ENCODE measurements at regions not wholly inside any gene's neighbourhood (a gene's known extent, or its start where the extent isn't known, plus 50 kb on each side); places are given as distances from the start of the nearest gene placed in this dataset.

DNA sequence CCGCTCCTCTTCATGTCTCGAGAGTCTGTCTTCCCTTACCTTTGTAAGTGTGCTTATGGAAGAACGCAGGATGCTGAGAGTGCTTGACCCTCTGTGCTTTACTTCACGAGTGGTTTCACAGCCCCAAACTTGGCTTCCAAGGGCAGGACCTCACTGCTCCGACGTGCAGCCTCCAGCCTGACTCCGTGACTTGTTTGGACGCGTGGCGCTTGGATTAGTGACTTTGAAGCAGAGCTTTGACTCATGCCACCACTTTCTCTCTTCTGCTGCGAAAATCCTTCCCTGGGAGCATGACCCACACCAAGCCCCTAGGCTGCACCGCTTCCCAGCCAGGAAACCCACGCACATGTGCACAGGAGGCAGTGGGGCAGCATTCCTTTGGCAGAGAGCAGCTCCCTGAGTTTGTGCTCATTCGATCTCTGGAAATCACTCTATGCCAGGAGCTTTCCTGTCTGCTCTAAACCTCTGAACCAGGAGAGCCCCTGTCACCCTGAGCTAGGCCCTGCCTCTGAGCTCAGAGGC, 207.8 kb upstream of the HS6ST1 start:
- H3K4me3 ChIP-seq (replicated peaks in 1 of 2; ENCODE audit: low read depth in 2 of 2, low read length in 2 of 2): no peak overlapping the region
- DNase-seq (ENCODE audit: low read depth in 2 of 2): no peak
- TF ChIP-seq, protein P1, sequence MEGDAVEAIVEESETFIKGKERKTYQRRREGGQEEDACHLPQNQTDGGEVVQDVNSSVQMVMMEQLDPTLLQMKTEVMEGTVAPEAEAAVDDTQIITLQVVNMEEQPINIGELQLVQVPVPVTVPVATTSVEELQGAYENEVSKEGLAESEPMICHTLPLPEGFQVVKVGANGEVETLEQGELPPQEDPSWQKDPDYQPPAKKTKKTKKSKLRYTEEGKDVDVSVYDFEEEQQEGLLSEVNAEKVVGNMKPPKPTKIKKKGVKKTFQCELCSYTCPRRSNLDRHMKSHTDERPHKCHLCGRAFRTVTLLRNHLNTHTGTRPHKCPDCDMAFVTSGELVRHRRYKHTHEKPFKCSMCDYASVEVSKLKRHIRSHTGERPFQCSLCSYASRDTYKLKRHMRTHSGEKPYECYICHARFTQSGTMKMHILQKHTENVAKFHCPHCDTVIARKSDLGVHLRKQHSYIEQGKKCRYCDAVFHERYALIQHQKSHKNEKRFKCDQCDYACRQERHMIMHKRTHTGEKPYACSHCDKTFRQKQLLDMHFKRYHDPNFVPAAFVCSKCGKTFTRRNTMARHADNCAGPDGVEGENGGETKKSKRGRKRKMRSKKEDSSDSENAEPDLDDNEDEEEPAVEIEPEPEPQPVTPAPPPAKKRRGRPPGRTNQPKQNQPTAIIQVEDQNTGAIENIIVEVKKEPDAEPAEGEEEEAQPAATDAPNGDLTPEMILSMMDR (IDR thresholded peaks at IDR 0.05; ENCODE audit: low read depth, low read length): no peak

DNA sequence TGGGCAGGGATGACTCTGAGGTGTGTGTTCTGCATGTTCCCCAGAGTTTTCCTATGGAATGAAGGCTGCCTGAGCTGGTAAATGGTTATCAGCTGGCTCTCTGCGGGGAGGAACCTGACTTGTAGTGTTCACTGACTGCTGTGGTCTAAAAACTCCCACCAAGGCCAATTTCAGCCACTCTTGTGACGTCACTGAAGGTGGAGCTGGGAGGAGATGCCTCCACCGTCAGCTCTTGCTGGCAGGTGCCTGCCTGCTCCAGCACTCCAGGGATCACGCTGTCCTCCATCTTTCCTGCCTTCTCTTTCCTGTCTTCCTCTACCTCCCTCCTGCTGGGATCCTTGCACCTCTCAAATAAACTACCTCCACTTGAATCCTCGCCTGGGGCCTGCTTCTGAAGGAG, 209.5 kb upstream of the HS6ST1 start:
- TF ChIP-seq, protein P1 (IDR thresholded peaks at IDR 0.05; ENCODE audit: low read depth, low read length): no peak
- no peak overlapping the region for H3K4me3 ChIP-seq (replicated peaks in 1 of 2; ENCODE audit: low read depth in 2 of 2, low read length in 2 of 2)
- DNase-seq (ENCODE audit: low read depth in 2 of 2): no peak

DNA sequence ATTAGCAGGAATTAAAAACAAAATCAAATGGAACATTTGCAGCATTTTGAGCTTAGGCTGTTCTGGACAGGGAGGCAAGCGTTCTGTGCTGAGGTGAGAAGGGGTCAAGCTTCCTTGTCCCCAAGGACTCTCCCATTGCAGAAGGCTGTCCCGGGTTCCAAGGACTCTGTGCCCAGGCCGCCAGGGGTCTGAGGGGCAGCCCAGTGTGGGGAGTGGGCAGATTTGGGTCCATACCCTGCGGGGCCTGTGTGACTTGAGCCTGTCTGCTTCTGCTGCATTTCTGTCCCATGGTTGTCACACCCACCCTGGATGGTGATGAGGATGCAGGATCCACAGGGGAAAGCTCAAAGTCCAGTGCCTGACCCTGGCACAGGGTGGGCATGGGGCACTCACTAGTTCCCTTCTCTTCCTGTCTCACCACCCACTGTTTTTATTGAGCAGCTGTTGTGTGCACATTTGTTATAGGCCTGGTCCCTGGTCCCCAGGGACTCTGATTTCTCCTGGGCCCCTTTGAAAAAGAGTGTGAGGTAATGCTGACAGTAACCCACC, 211.4 kb upstream of the HS6ST1 start:
- TF ChIP-seq, protein P1 (IDR thresholded peaks at IDR 0.05; ENCODE audit: low read depth, low read length): no peak
- H3K4me3 ChIP-seq (replicated peaks in 1 of 2; ENCODE audit: low read depth in 2 of 2, low read length in 2 of 2): no peak overlapping the region
- no peak for DNase-seq (ENCODE audit: low read depth in 2 of 2)

DNA sequence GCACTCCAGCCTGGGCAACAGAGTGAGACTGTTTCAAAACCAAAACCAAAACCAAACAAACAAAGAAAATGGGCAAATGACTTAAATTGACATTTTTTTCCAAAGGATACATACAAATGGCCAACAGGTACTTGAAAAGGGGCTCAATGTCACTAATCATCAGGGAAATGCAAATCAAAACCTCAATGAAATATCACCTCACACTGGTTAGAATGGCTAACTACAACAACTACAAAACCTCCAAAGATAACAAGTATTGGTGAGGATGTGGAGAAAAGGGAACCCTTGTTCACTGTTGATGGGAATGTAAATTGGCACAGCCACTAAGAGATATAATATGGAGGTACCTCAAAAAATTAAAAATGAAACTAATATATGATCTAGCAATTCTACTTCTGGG, 213.2 kb upstream of the HS6ST1 start:
- TF ChIP-seq, protein P1 (IDR thresholded peaks at IDR 0.05; ENCODE audit: low read depth, low read length): no peak
- no peak for DNase-seq (ENCODE audit: low read depth in 2 of 2)
- H3K4me3 ChIP-seq (replicated peaks in 1 of 2; ENCODE audit: low read depth in 2 of 2, low read length in 2 of 2): no peak overlapping the region

DNA sequence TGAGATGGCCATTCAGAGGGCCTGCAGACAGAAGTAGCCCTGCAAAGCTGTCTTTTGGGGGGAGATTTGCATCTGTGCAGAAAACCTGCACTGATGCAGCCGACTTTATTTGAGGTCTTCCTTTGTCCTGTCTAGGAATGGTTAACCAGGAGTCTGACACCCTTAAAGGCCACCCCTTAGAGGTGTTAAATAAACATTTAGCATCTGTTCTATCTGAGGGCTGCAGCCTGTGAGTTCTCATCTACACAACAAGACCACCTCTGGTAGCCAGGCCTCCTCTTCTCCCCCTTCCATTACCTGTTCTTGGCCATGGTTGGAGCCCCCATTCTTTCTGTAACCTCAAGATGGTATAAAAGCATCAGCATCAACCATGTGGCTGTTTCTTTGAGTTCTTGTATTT, 214.4 kb upstream of the HS6ST1 start:
- no peak for DNase-seq (ENCODE audit: low read depth in 2 of 2)
- H3K4me3 ChIP-seq (replicated peaks in 1 of 2; ENCODE audit: low read depth in 2 of 2, low read length in 2 of 2): no peak overlapping the region
- TF ChIP-seq, protein P1 (IDR thresholded peaks at IDR 0.05; ENCODE audit: low read depth, low read length): no peak

DNA sequence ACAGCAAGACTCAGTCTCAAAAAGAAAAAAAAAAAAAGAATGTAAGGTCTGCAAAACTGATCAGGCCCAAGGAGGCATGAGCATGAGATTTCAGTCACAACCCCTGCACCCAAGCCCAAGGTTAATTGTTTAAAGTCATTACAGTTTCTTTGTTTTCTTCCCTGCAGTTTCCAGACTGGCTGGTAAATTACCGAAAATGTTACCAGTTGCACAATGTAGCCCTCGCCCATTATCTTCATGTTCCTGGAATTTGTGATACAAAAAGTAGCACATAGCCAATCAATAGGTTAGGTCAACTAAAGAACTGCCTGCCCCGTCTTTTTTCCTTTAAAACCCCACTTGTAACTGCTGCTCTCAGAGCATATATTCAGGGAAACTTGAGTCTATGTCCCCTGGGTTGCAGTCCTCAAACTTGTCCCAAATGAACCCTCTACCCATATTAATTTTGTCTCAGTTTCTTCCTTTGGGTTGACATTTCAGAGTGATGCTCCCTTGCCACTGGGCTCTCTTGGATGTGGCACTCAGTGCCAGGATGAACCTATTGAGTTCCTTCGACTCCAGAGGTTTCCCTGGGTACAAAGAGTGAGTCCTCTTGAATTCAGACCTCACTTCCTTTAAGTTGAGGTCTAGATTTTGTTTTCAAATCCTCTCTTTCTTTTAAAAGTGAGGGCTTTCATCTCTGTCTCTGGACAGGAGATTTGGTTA, 216.2 kb upstream of the HS6ST1 start:
- TF ChIP-seq, protein P1 (IDR thresholded peaks at IDR 0.05; ENCODE audit: low read depth, low read length): no peak

More for the DNA sequence above, 216.2 kb upstream of the HS6ST1 start:
- H3K4me3 ChIP-seq (replicated peaks in 1 of 2; ENCODE audit: low read depth in 2 of 2, low read length in 2 of 2): no peak overlapping the region
- DNase-seq (ENCODE audit: low read depth in 2 of 2): peak in 1 of 2 donors; percentile 26
